Keratinocyte (primary cell): ENCODE measurements at regions not wholly inside any gene's neighbourhood (a gene's known extent, or its start where the extent isn't known, plus 50 kb on each side); places are given as distances from the start of the nearest gene placed in this dataset.

Experiments
- DNase-seq: peaks from one replicate; pipeline ENCODE4 v3.0.0-alpha.2; 2011; ENCODE audit warnings: low read depth, missing footprints, low spot score
- FAIRE-seq: peaks from 2 replicates; lab custom pipeline; 2011; peaks lifted over from hg19 to GRCh38; lab: Jason Lieb, UNC
- H2AFZ ChIP-seq: 2 replicates; pipeline ENCODE4 v1.6.0; 2012; ENCODE audit warnings: low read length, control low read depth, inconsistent platforms; ENCODE audit not compliant: control insufficient read depth
- H3K27ac ChIP-seq: 2 replicates; pipeline ENCODE4 v1.5.1; 2011; ENCODE audit warnings: low read length; ENCODE audit not compliant: control insufficient read depth, insufficient read depth
- H3K27me3 ChIP-seq: 3 replicates; pipeline ENCODE4 v1.6.0; 2011; ENCODE audit warnings: low read length; ENCODE audit not compliant: control insufficient read depth, insufficient read depth; ENCODE audit errors: extremely low read depth
- H3K36me3 ChIP-seq, 2 experiments: 2 replicates in 1 of 2; 3 replicates in 1 of 2; pipeline ENCODE4 v1.5.1; 2011; ENCODE audit warnings: low read length in 2 of 2, mild to moderate bottlenecking in 1 of 2; ENCODE audit not compliant: control insufficient read depth in 2 of 2, insufficient read depth in 2 of 2; ENCODE audit errors: extremely low read depth in 1 of 2
- H3K4me1 ChIP-seq: 3 replicates; pipeline ENCODE4 v1.5.1; 2011; ENCODE audit warnings: low read length; ENCODE audit not compliant: control insufficient read depth, insufficient read depth; ENCODE audit errors: extremely low read depth
- H3K4me2 ChIP-seq: 3 replicates; pipeline ENCODE4 v1.6.0; 2011; ENCODE audit warnings: low read depth, low read length; ENCODE audit not compliant: control insufficient read depth, insufficient read depth; ENCODE audit errors: extremely low read depth
- H3K4me3 ChIP-seq, 3 experiments: fragments of 200-600 bp in 1 of 3; sonication (generic) in 1 of 3; 2 replicates in 2 of 3; 3 replicates in 1 of 3; pipeline ENCODE4 v1.5.1; 2011 to 2016; ENCODE audit warnings: low read length in 3 of 3, mild to moderate bottlenecking in 3 of 3, control low read depth in 2 of 3, inconsistent platforms in 1 of 3, low read depth in 1 of 3, mixed read lengths in 1 of 3, mixed run types in 1 of 3, moderate library complexity in 1 of 3; ENCODE audit not compliant: control insufficient read depth in 2 of 3, insufficient read depth in 2 of 3; ENCODE audit errors: extremely low read depth in 1 of 3
- H3K79me2 ChIP-seq: 2 replicates; pipeline ENCODE4 v1.6.0; 2012; ENCODE audit warnings: low read length; ENCODE audit not compliant: control insufficient read depth, insufficient read depth
- H3K9ac ChIP-seq: 3 replicates; pipeline ENCODE4 v1.6.0; 2011; ENCODE audit warnings: low read length; ENCODE audit not compliant: control insufficient read depth, insufficient read depth; ENCODE audit errors: extremely low read depth
- H3K9me1 ChIP-seq: 3 replicates; pipeline ENCODE4 v1.6.0; 2011; ENCODE audit warnings: low read length; ENCODE audit not compliant: control insufficient read depth, insufficient read depth; ENCODE audit errors: extremely low read depth
- H3K9me3 ChIP-seq: 2 replicates; pipeline ENCODE4 v1.5.1; 2012; ENCODE audit warnings: low read depth, low read length; ENCODE audit not compliant: control insufficient read depth
- H4K20me1 ChIP-seq: 3 replicates; pipeline ENCODE4 v1.6.0; 2011; ENCODE audit warnings: low read length; ENCODE audit not compliant: control insufficient read depth, insufficient read depth; ENCODE audit errors: extremely low read depth
- EZH2 ChIP-seq: IDR thresholded peaks from one replicate; pipeline ENCODE4 v1.6.1; 2012; ENCODE audit warnings: inconsistent platforms, mild to moderate bottlenecking, low read length, moderate library complexity
- dilution Hi-C: fragments of 300-500 bp; cut with MboI; formaldehyde crosslinking; loops from one replicate; pipeline ENCODE4 v1.7.0; 2020; ENCODE audit warnings: low sequenced_read_pairs; ENCODE audit not compliant: extremely low pct_ligation_motif_present
- TF ChIP-seq, protein P1 (sequence below), 3 experiments: IDR thresholded peaks in 1 of 3; conservative IDR thresholded peaks in 1 of 3; optimal IDR thresholded peaks in 1 of 3; 2 replicates in 2 of 3; 3 replicates in 1 of 3; pipeline versions ENCODE3 to v1.5.1; 2011; ENCODE audit warnings: low read length in 3 of 3, mild to moderate bottlenecking in 3 of 3, moderate library complexity in 2 of 3, control low read depth in 1 of 3, inconsistent platforms in 1 of 3; ENCODE audit not compliant: insufficient read depth in 2 of 3; ENCODE audit errors: extremely low read depth in 1 of 3

- Histone ChIP-seq H2AFZ (no peak overlapping the region), H3K4me1 (no peaks in the 10 kb centered on the region), H4K20me1 (no peaks in the 10 kb centered on the region), H3K4me3 (no peak overlapping the region), H3K9me3 (no peaks in the 10 kb centered on the region), H3K27ac (no peak overlapping the region), H3K9ac (no peak overlapping the region), H3K79me2 (no peaks in the 10 kb centered on the region), H3K27me3 (no peaks in the 10 kb centered on the region), H3K4me2 (no peak overlapping the region), H3K9me1 (no peaks in the 10 kb centered on the region), H3K36me3 (no peaks in the 10 kb centered on the region)
- no peak for FAIRE-seq
- no peak for DNase-seq
- TF ChIP-seq EZH2: no peak
- TF ChIP-seq, protein P1, sequence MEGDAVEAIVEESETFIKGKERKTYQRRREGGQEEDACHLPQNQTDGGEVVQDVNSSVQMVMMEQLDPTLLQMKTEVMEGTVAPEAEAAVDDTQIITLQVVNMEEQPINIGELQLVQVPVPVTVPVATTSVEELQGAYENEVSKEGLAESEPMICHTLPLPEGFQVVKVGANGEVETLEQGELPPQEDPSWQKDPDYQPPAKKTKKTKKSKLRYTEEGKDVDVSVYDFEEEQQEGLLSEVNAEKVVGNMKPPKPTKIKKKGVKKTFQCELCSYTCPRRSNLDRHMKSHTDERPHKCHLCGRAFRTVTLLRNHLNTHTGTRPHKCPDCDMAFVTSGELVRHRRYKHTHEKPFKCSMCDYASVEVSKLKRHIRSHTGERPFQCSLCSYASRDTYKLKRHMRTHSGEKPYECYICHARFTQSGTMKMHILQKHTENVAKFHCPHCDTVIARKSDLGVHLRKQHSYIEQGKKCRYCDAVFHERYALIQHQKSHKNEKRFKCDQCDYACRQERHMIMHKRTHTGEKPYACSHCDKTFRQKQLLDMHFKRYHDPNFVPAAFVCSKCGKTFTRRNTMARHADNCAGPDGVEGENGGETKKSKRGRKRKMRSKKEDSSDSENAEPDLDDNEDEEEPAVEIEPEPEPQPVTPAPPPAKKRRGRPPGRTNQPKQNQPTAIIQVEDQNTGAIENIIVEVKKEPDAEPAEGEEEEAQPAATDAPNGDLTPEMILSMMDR (optimal IDR thresholded peaks at IDR 0.05 in 1 of 3, IDR thresholded peaks at IDR 0.05 in 1 of 3, conservative IDR thresholded peaks at IDR 0.05 in 1 of 3; ENCODE audit: extremely low read depth in 1 of 3, insufficient read depth in 2 of 3, low read length in 3 of 3): no peak
- dilution Hi-C loops: no loop called here
These were observed 402.1 kb downstream of the ZNF536 start for GRCh38 chr19:30774252-30774766.

GRCh38 chr19:30762651-30763050 is 390.5 kb downstream of the ZNF536 start:
- no peaks in the 10 kb centered on the region for H3K4me1 ChIP-seq
- H3K36me3 ChIP-seq: no peaks in the 10 kb centered on the region
- no peak overlapping the region for H2AFZ ChIP-seq
- no peak overlapping the region for H3K4me2 ChIP-seq
- FAIRE-seq: no peak
- no peak overlapping the region for H3K9ac ChIP-seq
- no peaks in the 10 kb centered on the region for H3K27me3 ChIP-seq
- dilution Hi-C loops: no loop called here
- no peaks in the 10 kb centered on the region for H3K9me1 ChIP-seq
- H3K4me3 ChIP-seq: no peak overlapping the region
- H3K9me3 ChIP-seq: no peaks in the 10 kb centered on the region
- TF ChIP-seq, protein P1 (optimal IDR thresholded peaks at IDR 0.05 in 1 of 3, IDR thresholded peaks at IDR 0.05 in 1 of 3, conservative IDR thresholded peaks at IDR 0.05 in 1 of 3; ENCODE audit: extremely low read depth in 1 of 3, insufficient read depth in 2 of 3, low read length in 3 of 3): no peak
- TF ChIP-seq EZH2: no peak
- no peak for DNase-seq
- no peaks in the 10 kb centered on the region for H4K20me1 ChIP-seq
- no peaks in the 10 kb centered on the region for H3K79me2 ChIP-seq
- no peak overlapping the region for H3K27ac ChIP-seq
